ENCODE measurements at regions not wholly inside any gene's neighbourhood (a gene's known extent, or its start where the extent isn't known, plus 50 kb on each side); places are given as distances from the start of the nearest gene placed in this dataset.

DNA sequence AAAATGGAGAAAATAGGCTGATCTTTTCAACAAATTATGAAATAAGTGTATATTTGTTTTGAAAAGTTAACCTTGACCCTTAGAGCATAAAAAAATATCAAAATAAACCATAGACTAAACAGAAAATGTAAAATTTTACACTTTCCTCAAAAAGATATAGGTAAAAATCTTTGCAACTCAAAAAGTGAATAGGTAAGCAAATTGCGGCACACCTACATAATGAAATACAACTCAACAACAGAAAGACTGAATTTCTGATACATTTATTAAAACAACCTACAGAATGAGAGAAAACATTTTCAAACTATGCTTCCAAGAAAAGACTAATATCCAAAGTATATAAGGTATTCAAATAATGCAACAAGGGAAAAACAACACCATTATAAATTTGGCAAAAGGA is 425.7 kb upstream of the KHDRBS2 start:
- Histone ChIP-seq H3K4me1 (no peaks in the 10 kb centered on the region), H3K36me3 (ENCODE audit: low read depth, missing control alignments) (no peaks in the 10 kb centered on the region), H3K9me3 (no peaks in the 10 kb centered on the region), H3K27me3 (no peaks in the 10 kb centered on the region), H3K4me3 (no peak overlapping the region), H3K27ac (no peak overlapping the region)
- no peak for DNase-seq
- no peak for TF ChIP-seq POLR2A (IDR thresholded peaks at IDR 0.05)
- TF ChIP-seq, protein P1, sequence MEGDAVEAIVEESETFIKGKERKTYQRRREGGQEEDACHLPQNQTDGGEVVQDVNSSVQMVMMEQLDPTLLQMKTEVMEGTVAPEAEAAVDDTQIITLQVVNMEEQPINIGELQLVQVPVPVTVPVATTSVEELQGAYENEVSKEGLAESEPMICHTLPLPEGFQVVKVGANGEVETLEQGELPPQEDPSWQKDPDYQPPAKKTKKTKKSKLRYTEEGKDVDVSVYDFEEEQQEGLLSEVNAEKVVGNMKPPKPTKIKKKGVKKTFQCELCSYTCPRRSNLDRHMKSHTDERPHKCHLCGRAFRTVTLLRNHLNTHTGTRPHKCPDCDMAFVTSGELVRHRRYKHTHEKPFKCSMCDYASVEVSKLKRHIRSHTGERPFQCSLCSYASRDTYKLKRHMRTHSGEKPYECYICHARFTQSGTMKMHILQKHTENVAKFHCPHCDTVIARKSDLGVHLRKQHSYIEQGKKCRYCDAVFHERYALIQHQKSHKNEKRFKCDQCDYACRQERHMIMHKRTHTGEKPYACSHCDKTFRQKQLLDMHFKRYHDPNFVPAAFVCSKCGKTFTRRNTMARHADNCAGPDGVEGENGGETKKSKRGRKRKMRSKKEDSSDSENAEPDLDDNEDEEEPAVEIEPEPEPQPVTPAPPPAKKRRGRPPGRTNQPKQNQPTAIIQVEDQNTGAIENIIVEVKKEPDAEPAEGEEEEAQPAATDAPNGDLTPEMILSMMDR (IDR thresholded peaks at IDR 0.05): no peak
- intact Hi-C loops (cut with DNase I; ENCODE audit: low total_unique reads): no loop called here
- 95 to 98% methylated on average over 1 of the region's 1 CpG for WGBS, 2 donors

DNA sequence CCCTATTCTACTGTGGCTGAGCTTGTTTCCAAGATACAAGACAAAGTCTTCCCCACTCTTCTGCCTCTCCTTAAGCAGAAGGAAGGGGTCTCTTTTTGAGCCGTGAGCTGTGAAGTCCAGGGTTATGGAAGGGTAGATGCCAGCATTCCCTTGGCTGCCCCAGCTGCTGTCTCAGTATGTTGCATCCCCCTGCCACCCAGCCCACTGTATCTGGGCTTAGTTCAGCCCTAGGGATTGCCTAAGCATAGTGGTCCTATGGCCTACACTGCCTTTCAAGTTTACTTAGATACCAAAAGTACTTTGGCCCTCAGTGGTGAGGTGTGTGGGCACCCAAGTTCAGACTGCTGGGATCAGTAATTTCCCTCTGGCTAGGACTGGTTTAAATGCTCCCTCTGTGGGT is 421.9 kb upstream of the KHDRBS2 start:
- no peak for DNase-seq
- Histone ChIP-seq H3K27ac (no peak overlapping the region), H3K4me1 (no peaks in the 10 kb centered on the region), H3K27me3 (no peaks in the 10 kb centered on the region), H3K36me3 (ENCODE audit: low read depth, missing control alignments) (no peaks in the 10 kb centered on the region), H3K9me3 (no peaks in the 10 kb centered on the region), H3K4me3 (no peak overlapping the region)
- WGBS, 2 donors: 100% methylated on average over 1 of the region's 1 CpG; no CpG with 5 or more reads in 1 of the 2 donors
- TF ChIP-seq, protein P1 (IDR thresholded peaks at IDR 0.05): no peak
- no peak for TF ChIP-seq POLR2A (IDR thresholded peaks at IDR 0.05)
- intact Hi-C loops (cut with DNase I; ENCODE audit: low total_unique reads): no loop called here

GRCh38 chr6:62707156-62707555 is 421.1 kb upstream of the KHDRBS2 start:
- WGBS, 2 donors: 89 to 90% methylated on average over 1 of the region's 1 CpG
- DNase-seq: no peak
- no peaks in the 10 kb centered on the region for H3K4me1 ChIP-seq
- H3K27me3 ChIP-seq: no peaks in the 10 kb centered on the region
- H3K9me3 ChIP-seq: no peaks in the 10 kb centered on the region
- TF ChIP-seq, protein P1 (IDR thresholded peaks at IDR 0.05): no peak
- TF ChIP-seq POLR2A (IDR thresholded peaks at IDR 0.05): no peak
- H3K36me3 ChIP-seq (ENCODE audit: low read depth, missing control alignments): no peaks in the 10 kb centered on the region
- intact Hi-C loops (cut with DNase I; ENCODE audit: low total_unique reads): no loop called here
- no peak overlapping the region for H3K4me3 ChIP-seq
- H3K27ac ChIP-seq: no peak overlapping the region

DNA sequence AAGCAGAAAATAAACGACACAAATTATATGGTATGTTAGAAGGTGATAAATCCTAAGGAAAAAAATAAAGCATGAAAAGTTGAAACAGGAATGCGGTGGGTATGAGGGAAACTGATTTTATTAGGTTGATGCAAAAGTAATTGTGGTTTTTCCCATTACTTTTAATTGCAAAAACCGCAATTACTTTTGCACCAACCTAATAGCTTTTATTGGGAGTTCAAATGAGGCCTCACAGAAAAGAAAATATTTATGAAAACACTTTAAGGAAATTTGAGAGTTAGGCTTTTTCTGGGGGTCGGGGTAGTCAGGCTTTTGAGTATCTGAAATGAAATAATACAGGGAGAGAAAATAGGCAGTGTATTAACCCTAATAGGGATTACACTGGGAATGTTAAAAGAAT is 397.0 kb upstream of the KHDRBS2 start:
- no peak overlapping the region for H3K4me3 ChIP-seq
- H3K4me1 ChIP-seq: no peaks in the 10 kb centered on the region
- WGBS, 2 donors: 80 to 81% methylated on average over 4 of the region's 4 CpGs
- H3K27ac ChIP-seq: no peak overlapping the region
- no peak for DNase-seq
- H3K27me3 ChIP-seq: no peaks in the 10 kb centered on the region
- TF ChIP-seq, protein P1 (IDR thresholded peaks at IDR 0.05): no peak
- no peak for TF ChIP-seq POLR2A (IDR thresholded peaks at IDR 0.05)
- H3K36me3 ChIP-seq (ENCODE audit: low read depth, missing control alignments): no peaks in the 10 kb centered on the region
- H3K9me3 ChIP-seq: no peaks in the 10 kb centered on the region
- intact Hi-C loops (cut with DNase I; ENCODE audit: low total_unique reads): no loop called here

- H3K36me3 ChIP-seq (ENCODE audit: low read depth, missing control alignments): no peaks in the 10 kb centered on the region
- no peak for DNase-seq
- TF ChIP-seq, protein P1 (IDR thresholded peaks at IDR 0.05): no peak
- no peaks in the 10 kb centered on the region for H3K4me1 ChIP-seq
- intact Hi-C loops (cut with DNase I; ENCODE audit: low total_unique reads): no loop called here
- H3K27ac ChIP-seq: no peak overlapping the region
- no peaks in the 10 kb centered on the region for H3K9me3 ChIP-seq
- H3K27me3 ChIP-seq: no peaks in the 10 kb centered on the region
- 52 to 66% methylated on average over 1 of the region's 1 CpG for WGBS, 2 donors
- no peak overlapping the region for H3K4me3 ChIP-seq
Measured at GRCh38 chr6:62681108-62681507, 395.1 kb upstream of the KHDRBS2 start.
